Hepatocyte (in vitro differentiated cells): ENCODE measurements at regions not wholly inside any gene's neighbourhood (a gene's known extent, or its start where the extent isn't known, plus 50 kb on each side); places are given as distances from the start of the nearest gene placed in this dataset.

Experiments used
- DNase-seq: peaks from one replicate; pipeline ENCODE4 v3.0.0-alpha.2; 2016; ENCODE audit warnings: low spot score
- H2AFZ ChIP-seq: fragments of 200-600 bp; sonication (generic); 2 replicates; pipeline ENCODE4 v1.6.0; 2016; ENCODE audit warnings: antibody characterized with exemption, mild to moderate bottlenecking
- H3K27ac ChIP-seq: fragments of 200-600 bp; sonication (generic); 2 replicates; pipeline ENCODE4 v1.5.1; 2016; ENCODE audit warnings: mild to moderate bottlenecking
- H3K27me3 ChIP-seq: fragments of 200-600 bp; sonication (generic); 2 replicates; pipeline ENCODE4 v1.6.1; 2016
- H3K36me3 ChIP-seq: fragments of 200-600 bp; sonication (generic); replicated peaks from 2 replicates; pipeline ENCODE4 v1.5.1; 2016; ENCODE audit warnings: low read depth; ENCODE audit not compliant: insufficient read depth
- H3K4me1 ChIP-seq: fragments of 200-600 bp; sonication (generic); 2 replicates; pipeline ENCODE4 v1.5.1; 2016; ENCODE audit warnings: mild to moderate bottlenecking, moderate library complexity; ENCODE audit not compliant: insufficient read depth
- H3K4me2 ChIP-seq: fragments of 200-600 bp; sonication (generic); 2 replicates; pipeline ENCODE4 v1.6.0; 2016
- H3K4me3 ChIP-seq: fragments of 200-600 bp; sonication (generic); 2 replicates; pipeline ENCODE4 v1.5.1; 2016; ENCODE audit warnings: mild to moderate bottlenecking
- H3K79me2 ChIP-seq: fragments of 200-600 bp; sonication (generic); 2 replicates; pipeline ENCODE4 v1.6.0; 2017; ENCODE audit warnings: mild to moderate bottlenecking
- H3K9me2 ChIP-seq: fragments of 200-600 bp; sonication (generic); replicated peaks from 2 replicates; pipeline ENCODE4 v1.6.0; 2017; ENCODE audit warnings: mild to moderate bottlenecking; ENCODE audit not compliant: insufficient read depth
- H3K9me3 ChIP-seq: fragments of 200-600 bp; sonication (generic); 2 replicates; pipeline ENCODE4 v1.5.1; 2016; ENCODE audit warnings: low read depth, mild to moderate bottlenecking
- H4K20me1 ChIP-seq: fragments of 200-600 bp; sonication (generic); 2 replicates; pipeline ENCODE4 v1.6.0; 2016; ENCODE audit warnings: mild to moderate bottlenecking; ENCODE audit not compliant: insufficient read depth, poor library complexity, severe bottlenecking
- CTCF ChIP-seq: fragments of 200-600 bp; sonication (generic); IDR thresholded peaks from 2 replicates; pipeline ENCODE4 v1.5.1; 2016; ENCODE audit warnings: antibody characterized with exemption, mild to moderate bottlenecking; ENCODE audit not compliant: poor library complexity
- EZH2 ChIP-seq: fragments of 200-600 bp; sonication (generic); IDR thresholded peaks from 2 replicates; pipeline ENCODE4 v1.6.1; 2016; ENCODE audit warnings: antibody characterized with exemption, mild to moderate bottlenecking, borderline replicate concordance
- EZH2phosphoT487 ChIP-seq: fragments of 200-600 bp; sonication (generic); IDR thresholded peaks from one replicate; pipeline ENCODE4 v1.6.1; 2018; ENCODE audit warnings: antibody characterized with exemption, mild to moderate bottlenecking, low read depth, moderate library complexity; ENCODE audit not compliant: unreplicated experiment, severe bottlenecking
- WGBS: methylation state at CpG from one replicate; pipeline ENCODE4 v1.1.6; 2016; ENCODE audit warnings: low lambda C conversion rate; ENCODE audit errors: missing lambda C conversion rate; 5-methylcytosine and 5-hydroxymethylcytosine counted together

GRCh38 chr1:30627994-30628393 is 95.4 kb downstream of the MATN1 start:
- no peaks in the 10 kb centered on the region for H3K9me3 ChIP-seq
- TF ChIP-seq EZH2 (no peak), EZH2phosphoT487 (no peak), CTCF (no peak)
- no peaks in the 10 kb centered on the region for H3K36me3 ChIP-seq
- no peak for DNase-seq
- no peaks in the 10 kb centered on the region for H4K20me1 ChIP-seq
- H3K4me1 ChIP-seq, result no peaks in the 10 kb centered on the region
- no peaks in the 10 kb centered on the region for H3K79me2 ChIP-seq
- H3K9me2 ChIP-seq, result no peaks in the 10 kb centered on the region
- no peak overlapping the region for H3K4me3 ChIP-seq
- no peak overlapping the region for H3K27ac ChIP-seq
- H3K4me2 ChIP-seq, result no peak overlapping the region
- H2AFZ ChIP-seq, result no peak overlapping the region
- peaks cover 7% of the 10 kb centered on the region for H3K27me3 ChIP-seq
- WGBS, result 68% methylated on average over 2 of the region's 2 CpGs

- no peak overlapping the region for H3K27ac ChIP-seq
- H3K36me3 ChIP-seq, result no peaks in the 10 kb centered on the region
- H2AFZ ChIP-seq, result no peak overlapping the region
- no peaks in the 10 kb centered on the region for H4K20me1 ChIP-seq
- DNase-seq, result no peak
- TF ChIP-seq EZH2phosphoT487, result no peak
- TF ChIP-seq CTCF, result no peak
- no peak for TF ChIP-seq EZH2
- no peaks in the 10 kb centered on the region for H3K79me2 ChIP-seq
- peaks cover 5% of the 10 kb centered on the region for H3K27me3 ChIP-seq
- no peak overlapping the region for H3K4me2 ChIP-seq
- no peaks in the 10 kb centered on the region for H3K4me1 ChIP-seq
- H3K4me3 ChIP-seq, result no peak overlapping the region
- H3K9me3 ChIP-seq, result no peaks in the 10 kb centered on the region
- H3K9me2 ChIP-seq, result no peaks in the 10 kb centered on the region
- 95% methylated on average over 1 of the region's 1 CpG for WGBS
Observed at GRCh38 chr1:30627206-30627605, 96.2 kb downstream of the MATN1 start.

- no peak for DNase-seq
- Histone ChIP-seq H3K27ac (no peak overlapping the region), H3K36me3 (no peaks in the 10 kb centered on the region), H3K79me2 (no peaks in the 10 kb centered on the region), H4K20me1 (no peaks in the 10 kb centered on the region), H3K4me2 (no peak overlapping the region), H3K4me1 (no peaks in the 10 kb centered on the region), H3K9me2 (no peaks in the 10 kb centered on the region), H3K9me3 (no peaks in the 10 kb centered on the region), H3K4me3 (no peak overlapping the region), H2AFZ (no peak overlapping the region), H3K27me3 (no peaks in the 10 kb centered on the region)
- WGBS, result 100% methylated on average over 1 of the region's 1 CpG
- no peak for TF ChIP-seq CTCF
Observed at GRCh38 chr1:30623431-30623830, 100.0 kb downstream of the MATN1 start.

GRCh38 chr1:30619619-30620018 is 103.8 kb downstream of the MATN1 start:
- no peaks in the 10 kb centered on the region for H4K20me1 ChIP-seq
- no peaks in the 10 kb centered on the region for H3K36me3 ChIP-seq
- H3K79me2 ChIP-seq, result no peaks in the 10 kb centered on the region
- no peaks in the 10 kb centered on the region for H3K9me2 ChIP-seq
- TF ChIP-seq EZH2phosphoT487 (no peak), EZH2 (no peak), CTCF (no peak)
- H3K27me3 ChIP-seq, result no peaks in the 10 kb centered on the region
- 77% methylated on average over 4 of the region's 4 CpGs for WGBS
- H3K27ac ChIP-seq, result no peak overlapping the region
- no peak overlapping the region for H3K4me2 ChIP-seq
- H3K9me3 ChIP-seq, result no peaks in the 10 kb centered on the region
- H3K4me3 ChIP-seq, result no peak overlapping the region
- DNase-seq, result no peak
- H3K4me1 ChIP-seq, result no peaks in the 10 kb centered on the region
- no peak overlapping the region for H2AFZ ChIP-seq
